IMR-90 (cell line): ENCODE measurements at regions not wholly inside any gene's neighbourhood (a gene's known extent, or its start where the extent isn't known, plus 50 kb on each side); places are given as distances from the start of the nearest gene placed in this dataset.

Source experiments
- ATAC-seq: fragments of 200-7000 bp; cut with Tn5 transposase; 2 replicates; pipeline ENCODE4 v1.9.1; 2020; ENCODE audit warnings: low read depth, mild to moderate bottlenecking, moderate library complexity
- BruUV-seq: library from RNA; stranded (reverse); fragments of 400-500 nt; replicated peaks from 2 replicates; lab custom pipeline; 2021; lab: Mats Ljungman, UMichigan
- CTCF ChIA-PET: fragments of 300-600 bp; formaldehyde crosslinking; extraction: SDS; loops from one replicate; lab custom pipeline; 2021; ENCODE audit warnings: antibody characterized with exemption; lab: Yijun Ruan, JAX
- POLR2A ChIA-PET: fragments of 300-600 bp; sonication (Branson Sonifier 250); formaldehyde crosslinking; loops from one replicate; lab custom pipeline; 2022; ENCODE audit warnings: antibody characterized with exemption; ENCODE audit not compliant: unreplicated experiment; lab: Charles Lee
- DNase-seq: peaks from one replicate; pipeline ENCODE4 v3.0.0; 2013
- H2AFZ ChIP-seq: replicated peaks from 2 replicates; pipeline ENCODE3; 2013; ENCODE audit warnings: low read length, mild to moderate bottlenecking; ENCODE audit not compliant: poor library complexity
- H2AK5ac ChIP-seq: 2 replicates; pipeline ENCODE4 v1.6.1; 2013; ENCODE audit warnings: low read depth, low read length, inconsistent platforms
- H2AK9ac ChIP-seq: replicated peaks from 2 replicates; pipeline ENCODE3; 2013; ENCODE audit warnings: mild to moderate bottlenecking, low read depth, low read length, moderate library complexity; ENCODE audit not compliant: poor library complexity
- H2BK120ac ChIP-seq: 2 replicates; pipeline ENCODE4 v1.6.1; 2013; ENCODE audit warnings: low read depth, low read length, inconsistent platforms
- H2BK15ac ChIP-seq: 3 replicates; pipeline ENCODE4 v1.6.1; 2013; ENCODE audit warnings: low read depth, low read length, inconsistent platforms
- H2BK20ac ChIP-seq: 2 replicates; pipeline ENCODE4 v1.6.1; 2013; ENCODE audit warnings: low read depth, mild to moderate bottlenecking, inconsistent platforms, low read length, moderate library complexity
- H2BK5ac ChIP-seq: 2 replicates; pipeline ENCODE4 v1.6.1; 2013; ENCODE audit warnings: mild to moderate bottlenecking, low read depth, low read length, inconsistent platforms; ENCODE audit not compliant: poor library complexity, severe bottlenecking
- H3K14ac ChIP-seq: replicated peaks from 2 replicates; pipeline ENCODE4 v1.6.1; 2013; ENCODE audit warnings: low read depth, low read length, inconsistent platforms
- H3K18ac ChIP-seq: 2 replicates; pipeline ENCODE4 v1.6.1; 2013; ENCODE audit warnings: low read depth, low read length, control low read depth
- H3K23ac ChIP-seq: 2 replicates; pipeline ENCODE4 v1.6.1; 2013; ENCODE audit warnings: low read depth, low read length, inconsistent platforms
- H3K27ac ChIP-seq: 2 replicates; pipeline ENCODE4 v1.5.1; 2013; ENCODE audit warnings: mild to moderate bottlenecking, control low read depth, low read length; ENCODE audit not compliant: insufficient read depth
- H3K27me3 ChIP-seq: 2 replicates; pipeline ENCODE4 v1.6.1; 2013; ENCODE audit warnings: low read length; ENCODE audit not compliant: control insufficient read depth, insufficient read depth
- H3K36me3 ChIP-seq: 2 replicates; pipeline ENCODE4 v1.6.1; 2013; ENCODE audit warnings: low read length, mixed read lengths; ENCODE audit not compliant: control insufficient read depth, insufficient read depth
- H3K4ac ChIP-seq: 2 replicates; pipeline ENCODE4 v1.6.1; 2013; ENCODE audit warnings: low read depth, low read length, inconsistent platforms
- H3K4me1 ChIP-seq: 2 replicates; pipeline ENCODE4 v1.6.1; 2013; ENCODE audit warnings: low read length, mixed read lengths; ENCODE audit not compliant: control insufficient read depth, insufficient read depth
- H3K4me2 ChIP-seq: 2 replicates; pipeline ENCODE4 v1.6.1; 2013; ENCODE audit warnings: low read depth, mild to moderate bottlenecking, control low read depth, low read length, moderate library complexity
- H3K4me3 ChIP-seq: 2 replicates; pipeline ENCODE4 v1.5.1; 2013; ENCODE audit warnings: low read depth, mild to moderate bottlenecking, control low read depth, low read length, moderate library complexity; ENCODE audit not compliant: insufficient read depth
- H3K56ac ChIP-seq: 2 replicates; pipeline ENCODE4 v1.6.1; 2013; ENCODE audit warnings: low read length, inconsistent platforms; ENCODE audit not compliant: insufficient read depth; ENCODE audit errors: extremely low read depth
- H3K79me1 ChIP-seq, 2 experiments: 2 replicates each; pipeline ENCODE4 v1.6.1; 2013; ENCODE audit warnings: low read length in 2 of 2, inconsistent platforms in 1 of 2, low read depth in 1 of 2
- H3K9ac ChIP-seq: 2 replicates; pipeline ENCODE4 v1.6.1; 2013; ENCODE audit warnings: low read depth, low read length, control low read depth
- H3K9me1 ChIP-seq: 2 replicates; pipeline ENCODE4 v1.6.1; 2013; ENCODE audit warnings: low read length, inconsistent platforms; ENCODE audit not compliant: insufficient read depth
- H3K9me3 ChIP-seq: 2 replicates; pipeline ENCODE4 v1.6.1; 2013; ENCODE audit warnings: low read length; ENCODE audit not compliant: control insufficient read depth, insufficient read depth
- H4K20me1 ChIP-seq: 2 replicates; pipeline ENCODE4 v1.6.1; 2013; ENCODE audit warnings: low read length, inconsistent platforms; ENCODE audit not compliant: insufficient read depth
- H4K5ac ChIP-seq: 2 replicates; pipeline ENCODE4 v1.6.1; 2013; ENCODE audit warnings: mild to moderate bottlenecking, low read depth, low read length, control low read depth
- H4K8ac ChIP-seq, 2 experiments: 2 replicates each; pipeline ENCODE4 v1.6.1; 2013; ENCODE audit warnings: low read depth in 2 of 2, low read length in 2 of 2, control low read depth in 1 of 2, inconsistent platforms in 1 of 2
- H4K91ac ChIP-seq: 2 replicates; pipeline ENCODE4 v1.6.1; 2013; ENCODE audit warnings: low read depth, low read length, inconsistent platforms; ENCODE audit not compliant: insufficient read depth
- BHLHE40 ChIP-seq: fragments of 150-350 bp; IDR thresholded peaks from 2 replicates; pipeline ENCODE4 v1.6.1; 2016; ENCODE audit warnings: mild to moderate bottlenecking, low read depth, low read length
- CEBPB ChIP-seq: IDR thresholded peaks from 2 replicates; pipeline ENCODE4 v1.6.1; 2012; ENCODE audit warnings: low read depth, low read length, improper control_type of control experiment
- CHD1 ChIP-seq: IDR thresholded peaks from 2 replicates; pipeline ENCODE4 v1.6.1; 2012; ENCODE audit warnings: low read depth, low read length, improper control_type of control experiment
- CTCF ChIP-seq: conservative IDR thresholded peaks from 2 replicates; pipeline ENCODE4 v1.5.1; 2012; ENCODE audit warnings: mild to moderate bottlenecking, low read depth, low read length, improper control_type of control experiment
- ELK1 ChIP-seq: fragments of 150-350 bp; IDR thresholded peaks from 2 replicates; pipeline ENCODE4 v1.6.1; 2016; ENCODE audit warnings: low read depth, mild to moderate bottlenecking, low read length, moderate library complexity, borderline replicate concordance
- FOS ChIP-seq: fragments of 150-350 bp; IDR thresholded peaks from 2 replicates; pipeline ENCODE4 v1.6.1; 2016; ENCODE audit warnings: low read depth, low read length
- MAFK ChIP-seq: IDR thresholded peaks from 2 replicates; pipeline ENCODE4 v1.6.1; 2012; ENCODE audit warnings: low read depth, low read length, improper control_type of control experiment
- MAZ ChIP-seq: IDR thresholded peaks from 2 replicates; pipeline ENCODE4 v1.6.1; 2012; ENCODE audit warnings: low read depth, mild to moderate bottlenecking, low read length, improper control_type of control experiment, moderate library complexity, borderline replicate concordance
- MXI1 ChIP-seq: IDR thresholded peaks from 2 replicates; pipeline ENCODE4 v1.6.1; 2012; ENCODE audit warnings: low read depth, mild to moderate bottlenecking, low read length, moderate library complexity, borderline replicate concordance
- NFE2L2 ChIP-seq: fragments of 150-350 bp; IDR thresholded peaks from 2 replicates; pipeline ENCODE4 v1.6.1; 2016; ENCODE audit warnings: low read depth, mild to moderate bottlenecking, low read length
- POLR2A ChIP-seq: IDR thresholded peaks from 2 replicates; pipeline ENCODE4 v1.6.1; 2012; ENCODE audit warnings: mild to moderate bottlenecking, low read depth, low read length
- RAD21 ChIP-seq: IDR thresholded peaks from 2 replicates; pipeline ENCODE4 v1.6.1; 2012; ENCODE audit warnings: low read length, improper control_type of control experiment
- RCOR1 ChIP-seq: IDR thresholded peaks from 2 replicates; pipeline ENCODE4 v1.6.1; 2012; ENCODE audit warnings: mild to moderate bottlenecking, low read length, improper control_type of control experiment; ENCODE audit not compliant: insufficient replicate concordance
- RFX5 ChIP-seq: IDR thresholded peaks from 2 replicates; pipeline ENCODE4 v1.8.0; 2012; ENCODE audit warnings: low read depth, mild to moderate bottlenecking, low read length, moderate library complexity
- SMC3 ChIP-seq: fragments of 150-350 bp; IDR thresholded peaks from 2 replicates; pipeline ENCODE4 v1.6.1; 2016; ENCODE audit warnings: low read depth, mild to moderate bottlenecking, antibody characterized with exemption, low read length, moderate library complexity
- USF2 ChIP-seq: fragments of 150-350 bp; IDR thresholded peaks from 2 replicates; pipeline ENCODE4 v1.6.1; 2017; ENCODE audit warnings: mild to moderate bottlenecking, antibody characterized with exemption, low read length, low read depth
- dilution Hi-C: fragments of 300-500 bp; cut with HindIII; formaldehyde crosslinking; loops from one replicate; pipeline ENCODE4 v1.14.3; 2018; ENCODE audit warnings: low sequenced_read_pairs; ENCODE audit not compliant: unreplicated experiment
- in situ Hi-C: fragments of 300-500 bp; cut with MboI; formaldehyde crosslinking; loops from 3 replicates; pipeline ENCODE4 v1.14.3; 2019; ENCODE audit warnings: low sequenced_read_pairs, inconsistent platforms, mixed read lengths
- intact Hi-C: fragments of 100-400 bp; cut with micrococcal nuclease; formaldehyde crosslinking; loops from 2 replicates; pipeline ENCODE4 v1.10.0; 2022

GRCh38 chr9:3719286-3719685 lies 193.5 kb upstream of the RFX3 start:
- no peak overlapping the region for H3K18ac ChIP-seq
- H4K5ac ChIP-seq = no peak overlapping the region
- no peaks in the 10 kb centered on the region for H3K79me1 ChIP-seq
- ATAC-seq = no peak
- no peak overlapping the region for H2BK5ac ChIP-seq
- no peak overlapping the region for H2BK20ac ChIP-seq
- no peak overlapping the region for H4K8ac ChIP-seq
- dilution Hi-C loops = no loop called here
- no peak overlapping the region for H3K23ac ChIP-seq
- no peak for TF ChIP-seq MXI1
- TF ChIP-seq RAD21 = no peak
- TF ChIP-seq MAZ = no peak
- TF ChIP-seq POLR2A = no peak
- no peak for TF ChIP-seq SMC3
- TF ChIP-seq USF2 = no peak
- no peak for TF ChIP-seq NFE2L2
- TF ChIP-seq CEBPB = no peak
- no peak for TF ChIP-seq CHD1
- no peak for TF ChIP-seq RFX5
- no peak for TF ChIP-seq FOS
- no peak for TF ChIP-seq RCOR1
- no peak for TF ChIP-seq ELK1
- no peak for TF ChIP-seq BHLHE40
- no peak for TF ChIP-seq MAFK
- no peak for TF ChIP-seq CTCF
- no peak overlapping the region for H3K4me2 ChIP-seq
- BruUV-seq = no TSS peak
- no peak overlapping the region for H3K27ac ChIP-seq
- no peak overlapping the region for H2BK120ac ChIP-seq
- no peak overlapping the region for H2AK5ac ChIP-seq
- H3K27me3 ChIP-seq = no peaks in the 10 kb centered on the region
- ChIA-PET POLR2A (no interaction called here), CTCF (no interaction called here)
- no peak overlapping the region for H3K56ac ChIP-seq
- no peaks in the 10 kb centered on the region for H3K36me3 ChIP-seq
- no peak overlapping the region for H2AFZ ChIP-seq
- H3K14ac ChIP-seq = no peak overlapping the region
- H3K9me1 ChIP-seq = no peaks in the 10 kb centered on the region
- in situ Hi-C loops = no loop called here
- H2AK9ac ChIP-seq = no peak overlapping the region
- H4K20me1 ChIP-seq = no peaks in the 10 kb centered on the region
- H3K9ac ChIP-seq = no peak overlapping the region
- no peaks in the 10 kb centered on the region for H3K9me3 ChIP-seq
- no peak overlapping the region for H4K91ac ChIP-seq
- no peak overlapping the region for H2BK15ac ChIP-seq
- intact Hi-C loops = no loop called here
- no peak overlapping the region for H3K4me3 ChIP-seq
- no peaks in the 10 kb centered on the region for H3K4me1 ChIP-seq
- DNase-seq = no peak
- H3K4ac ChIP-seq = no peak overlapping the region
